GM21528 (cell line): ENCODE measurements at regions not wholly inside any gene's neighbourhood (a gene's known extent, or its start where the extent isn't known, plus 50 kb on each side); places are given as distances from the start of the nearest gene placed in this dataset.
"Not testable (repeated sequence)": the region's sequence is repeated elsewhere in the genome, so short reads cannot be mapped to it uniquely, and the experiment has no call there.

Experiments used
- ATAC-seq: cut with Tn5 transposase; IDR thresholded peaks from one replicate; pipeline ENCODE4 v1.9.1; 2021; ENCODE audit warnings: mild to moderate bottlenecking, moderate library complexity; ENCODE audit not compliant: unreplicated experiment, low FRiP score

DNA sequence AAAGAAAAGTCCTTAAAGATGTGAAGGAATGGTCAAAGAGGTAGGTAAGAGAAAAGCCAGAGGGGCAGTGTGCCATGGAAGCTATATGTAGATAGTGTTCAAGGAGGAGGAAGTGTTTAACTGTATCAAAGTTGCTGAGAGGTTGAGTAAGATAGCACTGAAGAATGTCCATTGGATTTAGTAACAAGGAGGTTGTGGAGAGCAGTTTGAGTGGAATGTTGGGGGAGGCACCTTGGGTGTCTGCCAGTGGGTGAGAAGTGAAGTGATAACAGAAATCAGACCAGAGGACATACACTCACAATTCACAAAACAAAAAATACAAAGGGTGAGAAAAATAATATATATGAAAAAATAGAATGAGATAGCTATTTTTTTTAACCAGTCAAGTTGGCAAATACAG lies 121.3 kb upstream of the AMOT start:
- no peak for ATAC-seq

DNA sequence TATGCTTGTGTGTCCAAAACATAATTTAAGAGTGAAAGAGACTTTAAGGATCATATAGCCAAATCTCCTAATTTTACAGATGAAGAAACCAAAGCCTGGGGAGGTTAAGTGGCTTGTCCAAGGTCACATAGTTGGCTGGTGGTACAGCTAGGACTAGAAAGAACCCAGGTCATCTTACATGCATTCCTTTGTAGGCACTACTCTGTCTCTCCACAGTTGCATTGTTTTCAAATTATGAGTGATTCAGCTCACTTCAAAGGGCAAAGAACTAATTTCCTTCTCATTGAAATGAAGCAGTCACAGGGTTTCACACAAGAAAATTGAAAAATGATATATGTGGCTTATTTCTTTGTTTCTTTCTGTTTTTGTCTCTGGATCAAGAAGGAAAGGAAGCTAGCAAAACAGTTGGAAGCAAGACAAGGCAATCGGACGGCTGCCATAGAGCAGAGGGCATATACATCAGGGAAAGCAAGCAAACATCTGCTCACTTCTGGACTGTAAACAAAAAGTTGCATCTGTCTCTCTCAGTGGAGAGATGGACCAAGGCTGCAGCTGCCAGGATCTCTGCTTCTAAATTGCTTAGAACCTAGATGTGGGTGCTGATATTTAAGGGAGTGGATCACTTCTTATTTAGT lies 107.5 kb upstream of the AMOT start:
- no peak for ATAC-seq

DNA sequence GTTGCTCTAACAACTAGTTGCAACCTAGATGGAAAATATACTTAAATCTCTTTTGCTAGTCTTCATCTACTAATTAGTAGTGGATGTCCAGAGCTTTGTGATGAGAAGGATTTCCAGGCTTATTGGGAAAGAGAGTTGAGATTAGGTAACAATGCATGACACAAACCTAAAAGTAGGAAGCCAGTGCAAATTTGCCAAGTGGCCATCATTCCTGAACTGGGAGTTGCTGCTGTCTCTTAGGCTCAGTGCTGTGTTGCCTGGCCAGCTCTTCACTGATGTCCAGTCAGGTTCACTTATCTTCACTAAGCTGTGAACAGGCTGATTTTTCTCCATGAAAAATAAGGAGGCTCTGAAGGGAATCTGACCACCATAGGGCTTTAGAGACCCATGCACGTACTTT lies 105.6 kb upstream of the AMOT start:
- ATAC-seq: no peak

DNA sequence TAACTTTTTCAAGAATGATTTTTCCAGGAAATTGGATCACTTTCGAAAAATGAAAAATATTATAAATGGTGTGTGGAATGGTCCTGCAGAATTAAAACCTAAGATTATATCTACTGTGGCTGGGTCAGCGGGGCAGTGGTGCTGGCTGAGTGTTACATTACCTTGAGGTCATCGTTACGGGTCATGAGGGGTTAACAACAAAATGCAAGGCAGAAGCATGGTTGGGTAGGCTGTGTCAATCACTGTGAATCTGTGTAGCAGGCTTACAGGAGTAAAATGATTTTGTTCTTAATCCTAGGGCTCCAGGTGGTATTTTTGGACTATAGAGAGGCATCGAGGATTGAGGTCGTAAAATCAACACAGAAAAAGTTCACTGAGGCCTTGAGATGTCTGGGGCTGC lies 105.2 kb upstream of the AMOT start:
- ATAC-seq: no peak

DNA sequence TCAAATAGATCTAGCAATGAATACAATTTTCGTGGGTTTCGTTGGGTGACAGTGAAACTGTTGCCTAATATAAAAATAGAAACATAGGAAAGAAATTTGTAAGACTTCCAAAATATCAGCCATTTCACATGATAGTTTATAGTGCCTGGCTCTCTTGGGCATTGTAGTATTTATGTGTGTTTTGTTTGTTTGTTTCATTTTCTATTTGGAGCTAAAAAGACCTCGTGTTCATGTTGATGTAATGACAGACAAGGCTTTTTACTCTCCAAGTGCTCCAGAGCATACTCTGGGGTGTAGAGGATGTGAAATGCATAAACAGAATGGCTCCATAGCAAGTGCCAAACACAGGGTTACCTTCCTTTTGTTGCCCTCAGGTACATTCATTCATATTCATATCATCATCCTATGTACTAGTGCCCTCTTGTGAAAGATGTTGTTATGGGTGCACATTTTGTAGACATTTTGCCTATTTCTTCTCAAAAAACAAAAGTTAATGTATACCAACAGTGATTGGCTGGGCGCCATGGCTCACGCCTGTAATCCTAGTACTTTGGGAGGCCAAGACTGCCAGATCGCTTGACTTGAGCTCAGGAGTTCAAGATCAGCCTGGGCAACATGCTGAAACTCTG lies 100.7 kb upstream of the AMOT start:
- peak; percentile 83 for ATAC-seq

DNA sequence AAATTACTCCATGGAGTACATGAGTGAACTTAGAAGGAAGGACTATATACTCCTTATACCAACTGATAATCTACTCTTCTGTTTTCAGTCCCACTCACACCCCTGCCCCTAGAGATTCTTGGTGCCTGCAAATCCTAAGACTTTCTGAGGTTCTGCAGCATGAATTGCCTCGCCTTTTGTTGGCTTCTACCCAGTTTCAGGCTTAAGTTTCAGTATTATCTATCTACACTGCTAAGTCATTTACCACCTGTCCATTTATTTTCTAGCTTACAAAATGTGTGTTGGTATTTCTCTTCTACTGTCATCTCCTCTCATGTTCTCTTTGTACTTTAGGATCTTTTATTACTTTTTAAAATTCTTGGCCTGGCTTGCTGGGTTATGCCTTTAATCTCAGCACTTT lies 94.4 kb upstream of the AMOT start:
- no peak for ATAC-seq

DNA sequence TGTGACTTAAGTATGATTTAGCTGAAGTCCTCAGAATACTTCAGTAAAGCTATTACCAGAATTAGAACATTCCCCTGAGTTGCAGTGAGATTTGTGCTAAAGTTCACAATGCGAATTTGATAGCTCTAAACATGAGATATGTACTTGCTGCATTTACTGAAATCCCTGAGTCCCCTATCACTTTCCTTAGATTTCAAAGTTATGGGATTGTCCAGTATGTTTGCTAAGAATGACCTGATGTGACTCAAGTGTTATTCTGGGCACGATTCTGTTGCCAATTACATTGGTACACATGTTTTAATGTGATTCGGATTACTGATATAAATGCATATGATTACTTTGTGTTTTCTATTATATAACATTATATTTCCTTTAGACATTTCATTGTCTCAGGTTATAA lies 91.3 kb upstream of the AMOT start:
- no peak for ATAC-seq

DNA sequence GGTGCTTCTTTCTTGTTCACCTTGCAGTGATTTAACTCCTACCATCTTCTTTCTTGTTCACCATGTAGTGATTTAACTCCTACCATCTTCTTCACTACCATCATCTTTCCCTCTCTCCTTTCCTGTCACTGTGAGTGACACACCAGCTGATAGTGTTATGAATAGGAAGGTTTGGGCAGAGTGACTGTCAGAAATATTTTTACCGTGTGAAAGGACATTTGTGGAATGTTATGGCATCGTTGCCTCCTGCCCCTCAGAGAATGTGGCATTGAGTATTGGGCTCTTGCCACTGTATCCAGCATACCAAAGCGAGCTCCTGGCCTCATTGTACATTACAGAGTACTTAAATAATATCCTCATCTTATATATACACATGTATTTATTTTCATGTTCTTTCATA lies 90.8 kb upstream of the AMOT start:
- no peak for ATAC-seq

DNA sequence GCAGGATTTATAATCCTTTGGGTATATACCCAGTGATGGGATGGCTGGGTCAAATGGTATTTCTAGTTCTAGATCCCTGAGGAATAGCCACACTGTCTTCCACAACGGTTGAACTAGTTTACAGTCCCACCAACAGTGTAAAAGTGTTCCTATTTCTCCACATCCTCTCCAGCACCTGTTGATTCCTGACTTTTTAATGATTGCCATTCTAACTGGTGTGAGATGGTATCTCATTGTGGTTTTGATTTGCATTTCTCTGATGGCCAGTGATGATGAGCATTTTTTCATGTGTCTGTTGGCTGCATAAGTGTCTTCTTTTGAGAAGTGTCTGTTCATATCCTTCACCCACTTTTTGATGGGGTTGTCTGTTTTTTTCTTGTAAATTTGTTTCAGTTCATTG lies 82.8 kb upstream of the AMOT start:
- ATAC-seq: not testable (repeated sequence)

DNA sequence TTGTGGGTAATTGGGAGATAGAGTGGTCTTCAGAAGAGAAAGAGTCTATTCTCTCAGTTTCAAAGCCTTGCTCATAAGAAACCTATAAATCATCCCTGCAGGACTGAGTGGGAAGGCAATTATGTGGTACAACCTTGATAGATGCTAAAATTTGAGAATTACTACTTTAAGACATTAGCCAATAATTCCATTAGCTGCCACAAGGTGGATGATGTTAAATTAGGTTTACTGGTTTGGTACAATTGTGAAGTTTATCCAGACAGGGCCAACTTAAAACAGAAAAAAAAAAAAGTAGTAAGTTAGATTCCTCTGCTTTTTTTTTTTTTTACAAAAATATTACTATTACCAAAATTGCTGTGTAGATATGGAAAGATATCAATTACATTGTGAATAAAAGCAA lies 73.2 kb upstream of the AMOT start:
- no peak for ATAC-seq

DNA sequence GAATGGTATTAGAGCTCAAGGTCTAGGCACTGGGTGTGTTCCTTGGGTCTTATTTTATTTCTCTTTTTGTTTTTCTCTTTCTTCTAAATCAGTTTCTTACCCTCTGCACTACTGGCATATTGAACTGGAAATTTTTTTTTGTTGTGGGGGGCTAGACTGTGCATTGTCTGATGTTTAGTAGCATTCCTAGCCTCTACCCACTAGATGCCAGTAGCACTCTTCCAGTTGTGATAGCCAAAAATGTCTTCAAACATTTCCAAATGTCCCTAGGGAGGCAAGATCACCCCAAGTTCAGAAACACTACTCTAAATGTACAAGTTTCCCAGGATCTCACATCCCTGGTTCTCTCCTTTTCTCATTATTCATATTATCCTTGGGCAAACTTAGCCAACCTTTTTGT lies 69.8 kb upstream of the AMOT start:
- ATAC-seq: no peak

DNA sequence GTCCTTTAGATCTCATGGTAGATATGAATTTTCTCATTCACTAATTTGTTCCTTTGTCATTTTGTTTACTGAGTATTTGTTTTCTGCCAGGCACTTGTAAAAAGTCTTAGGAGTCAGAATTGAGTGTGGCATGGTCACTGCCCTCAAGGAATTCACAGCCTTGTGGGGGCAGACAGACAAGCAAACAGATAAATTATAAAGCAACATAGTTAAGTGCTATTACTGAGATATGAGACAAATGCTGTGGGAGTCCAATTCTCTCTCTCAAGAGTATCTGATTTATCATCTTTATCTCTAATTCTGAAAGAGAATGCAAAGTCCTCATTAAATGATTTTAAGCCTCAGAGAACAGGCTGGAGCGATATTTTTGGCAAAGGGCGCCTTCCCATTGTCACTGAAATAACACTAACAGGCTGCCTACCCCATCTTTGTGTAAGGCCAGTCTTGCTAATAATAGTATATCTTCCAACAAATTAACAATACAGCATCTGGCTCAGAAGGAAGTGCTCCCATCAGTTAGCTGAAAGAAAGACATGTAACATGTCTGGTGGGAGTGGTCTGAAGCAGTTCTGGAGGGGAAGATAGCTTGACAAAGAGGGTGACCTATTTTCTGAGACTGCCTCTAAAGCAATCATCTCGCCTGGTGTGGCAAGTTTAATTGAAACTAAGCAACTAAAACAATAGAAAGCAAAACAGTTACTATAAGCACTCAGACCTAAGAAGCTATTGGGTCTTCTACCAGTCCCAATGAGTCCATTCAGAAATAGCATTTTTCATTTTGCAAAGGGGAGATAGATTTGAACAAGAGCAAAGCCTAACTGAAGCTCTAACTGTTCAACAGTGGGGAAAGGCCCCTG lies 61.5 kb upstream of the AMOT start:
- ATAC-seq: no peak

DNA sequence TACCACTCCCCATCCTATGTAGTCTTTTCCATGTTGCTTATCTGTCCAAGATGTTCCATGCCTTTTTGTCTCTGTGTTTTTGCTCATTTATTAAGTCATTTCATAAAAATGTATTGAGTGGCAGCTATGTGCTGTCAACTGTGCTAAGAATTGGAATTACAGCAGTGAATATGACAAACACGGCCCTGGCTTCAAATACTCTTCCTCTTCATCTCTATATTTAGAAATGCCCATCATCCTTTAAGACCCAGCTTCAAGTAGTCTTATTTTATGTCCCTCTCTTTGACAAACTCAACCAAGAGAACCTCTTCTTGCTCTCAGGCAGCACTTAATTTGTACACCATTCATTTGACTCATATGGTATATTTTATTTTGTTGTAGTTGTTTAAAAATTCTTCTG lies 55.4 kb upstream of the AMOT start:
- ATAC-seq: no peak
